SK-N-SH treated with all-trans-retinoic acid at 6 μM for 48 hours (cell line): ENCODE measurements at regions not wholly inside any gene's neighbourhood (a gene's known extent, or its start where the extent isn't known, plus 50 kb on each side); places are given as distances from the start of the nearest gene placed in this dataset.

Experiments used
- ATAC-seq: fragments of 200-7000 bp; cut with Tn5 transposase; 3 replicates; pipeline ENCODE4 v1.9.1; 2020; ENCODE audit warnings: mild to moderate bottlenecking, moderate library complexity
- ARNTL ChIP-seq: fragments of 450-650 bp; formaldehyde crosslinking; IDR thresholded peaks from 2 replicates; pipeline ENCODE4 v1.5.0; 2020; ENCODE audit warnings: low read depth, mild to moderate bottlenecking, moderate library complexity, borderline replicate concordance
- BACH2 ChIP-seq: fragments of 250-450 bp; sonication (Bioruptor Pico); IDR thresholded peaks from 2 replicates; pipeline ENCODE4 v1.9.0; 2021; ENCODE audit warnings: mild to moderate bottlenecking, borderline replicate concordance
- CREB5 ChIP-seq: fragments of 250-450 bp; sonication (Bioruptor Pico); IDR thresholded peaks from 2 replicates; pipeline ENCODE4 v1.5.1; 2020; ENCODE audit warnings: low read depth, mild to moderate bottlenecking, moderate library complexity
- CSDC2 ChIP-seq: fragments of 250-450 bp; sonication (Bioruptor Pico); IDR thresholded peaks from 2 replicates; pipeline ENCODE4 v1.5.0; 2020; ENCODE audit warnings: mild to moderate bottlenecking, moderate library complexity
- CSRNP3 ChIP-seq: fragments of 250-450 bp; sonication (Bioruptor Pico); IDR thresholded peaks from 2 replicates; pipeline ENCODE4 v1.5.1; 2021; ENCODE audit warnings: mild to moderate bottlenecking, moderate library complexity
- GLIS3 ChIP-seq: fragments of 250-450 bp; sonication (Bioruptor Pico); IDR thresholded peaks from 2 replicates; pipeline ENCODE4 v1.5.0; 2020; ENCODE audit warnings: mild to moderate bottlenecking, moderate library complexity
- ISL1 ChIP-seq: fragments of 250-450 bp; sonication (Bioruptor Pico); IDR thresholded peaks from 2 replicates; pipeline ENCODE4 v2.1.2; 2022; ENCODE audit warnings: mild to moderate bottlenecking, moderate library complexity
- OSR1 ChIP-seq: fragments of 250-450 bp; sonication (Bioruptor Pico); IDR thresholded peaks from 2 replicates; pipeline ENCODE4 v1.8.0; 2022; ENCODE audit warnings: moderate library complexity, mild to moderate bottlenecking, inconsistent platforms
- POU6F1 ChIP-seq: fragments of 250-450 bp; sonication (Bioruptor Pico); IDR thresholded peaks from 2 replicates; pipeline ENCODE4 v1.8.0; 2021; ENCODE audit warnings: low read depth, mild to moderate bottlenecking, moderate library complexity, borderline replicate concordance
- SNAI2 ChIP-seq: fragments of 250-450 bp; sonication (Bioruptor Pico); IDR thresholded peaks from 2 replicates; pipeline ENCODE4 v1.5.0; 2020; ENCODE audit warnings: mild to moderate bottlenecking, moderate library complexity
- TCF4 ChIP-seq: fragments of 250-450 bp; sonication (Bioruptor Pico); IDR thresholded peaks from 2 replicates; pipeline ENCODE4 v1.8.0; 2021; ENCODE audit warnings: mild to moderate bottlenecking, moderate library complexity, borderline replicate concordance
- TOX ChIP-seq: fragments of 250-450 bp; sonication (Bioruptor Pico); IDR thresholded peaks from 2 replicates; pipeline ENCODE4 v1.8.0; 2021; ENCODE audit warnings: mild to moderate bottlenecking, moderate library complexity, borderline replicate concordance
- ZC3H10 ChIP-seq: fragments of 250-450 bp; sonication (Bioruptor Pico); IDR thresholded peaks from 2 replicates; pipeline ENCODE4 v1.5.1; 2021; ENCODE audit warnings: mild to moderate bottlenecking, moderate library complexity
- ZFP30 ChIP-seq: fragments of 450-650 bp; formaldehyde crosslinking; IDR thresholded peaks from 2 replicates; pipeline ENCODE4 v1.5.0; 2022; ENCODE audit warnings: mild to moderate bottlenecking, moderate library complexity
- ZNF70 ChIP-seq: fragments of 450-650 bp; formaldehyde crosslinking; IDR thresholded peaks from 2 replicates; pipeline ENCODE4 v1.5.0; 2020; ENCODE audit warnings: mild to moderate bottlenecking, moderate library complexity
- ZNF8 ChIP-seq: fragments of 450-650 bp; formaldehyde crosslinking; IDR thresholded peaks from 2 replicates; pipeline ENCODE4 v1.5.0; 2020; ENCODE audit warnings: mild to moderate bottlenecking, moderate library complexity
- TF ChIP-seq, protein P1 (sequence below): fragments of 250-450 bp; sonication (Bioruptor Pico); IDR thresholded peaks from 2 replicates; pipeline ENCODE4 v1.8.0; 2020; ENCODE audit warnings: mild to moderate bottlenecking, moderate library complexity, borderline replicate concordance
- TF ChIP-seq, protein P2 (sequence below): fragments of 250-450 bp; sonication (Bioruptor Pico); IDR thresholded peaks from 2 replicates; pipeline ENCODE4 v1.5.0; 2020; ENCODE audit warnings: mild to moderate bottlenecking, moderate library complexity

DNA sequence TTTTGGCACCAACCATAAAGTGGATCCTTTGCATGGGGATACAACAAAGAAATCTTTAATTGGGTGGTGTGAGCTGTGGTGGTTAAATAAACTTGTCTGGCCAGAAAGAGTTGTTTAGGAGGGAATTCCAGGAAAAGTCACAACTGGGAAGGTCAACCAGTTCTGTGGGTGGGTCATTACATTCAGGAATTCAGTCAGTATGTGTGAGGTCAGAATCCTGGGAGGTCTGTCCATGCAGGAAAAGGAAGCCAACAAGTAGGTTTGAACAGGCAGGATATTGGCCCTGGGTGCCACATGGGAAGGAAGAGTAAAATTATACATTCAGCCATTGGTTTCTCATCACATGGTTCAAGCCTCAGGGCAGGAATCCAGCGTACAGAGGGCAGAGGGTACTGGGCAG, 162.3 kb upstream of the ADAMTS5 start:
- no peak for ATAC-seq
- TF ChIP-seq ZNF70 (CRISPR knock-in tag) = no peak
- no peak for TF ChIP-seq ARNTL (CRISPR knock-in tag)
- TF ChIP-seq, protein P1, sequence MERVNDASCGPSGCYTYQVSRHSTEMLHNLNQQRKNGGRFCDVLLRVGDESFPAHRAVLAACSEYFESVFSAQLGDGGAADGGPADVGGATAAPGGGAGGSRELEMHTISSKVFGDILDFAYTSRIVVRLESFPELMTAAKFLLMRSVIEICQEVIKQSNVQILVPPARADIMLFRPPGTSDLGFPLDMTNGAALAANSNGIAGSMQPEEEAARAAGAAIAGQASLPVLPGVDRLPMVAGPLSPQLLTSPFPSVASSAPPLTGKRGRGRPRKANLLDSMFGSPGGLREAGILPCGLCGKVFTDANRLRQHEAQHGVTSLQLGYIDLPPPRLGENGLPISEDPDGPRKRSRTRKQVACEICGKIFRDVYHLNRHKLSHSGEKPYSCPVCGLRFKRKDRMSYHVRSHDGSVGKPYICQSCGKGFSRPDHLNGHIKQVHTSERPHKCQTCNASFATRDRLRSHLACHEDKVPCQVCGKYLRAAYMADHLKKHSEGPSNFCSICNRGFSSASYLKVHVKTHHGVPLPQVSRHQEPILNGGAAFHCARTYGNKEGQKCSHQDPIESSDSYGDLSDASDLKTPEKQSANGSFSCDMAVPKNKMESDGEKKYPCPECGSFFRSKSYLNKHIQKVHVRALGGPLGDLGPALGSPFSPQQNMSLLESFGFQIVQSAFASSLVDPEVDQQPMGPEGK = no peak
- TF ChIP-seq SNAI2 = no peak
- TF ChIP-seq CREB5 (CRISPR knock-in tag) = no peak
- no peak for TF ChIP-seq ISL1 (CRISPR knock-in tag)
- TF ChIP-seq ZFP30 = no peak
- no peak for TF ChIP-seq ZC3H10 (CRISPR knock-in tag)
- TF ChIP-seq, protein P2, sequence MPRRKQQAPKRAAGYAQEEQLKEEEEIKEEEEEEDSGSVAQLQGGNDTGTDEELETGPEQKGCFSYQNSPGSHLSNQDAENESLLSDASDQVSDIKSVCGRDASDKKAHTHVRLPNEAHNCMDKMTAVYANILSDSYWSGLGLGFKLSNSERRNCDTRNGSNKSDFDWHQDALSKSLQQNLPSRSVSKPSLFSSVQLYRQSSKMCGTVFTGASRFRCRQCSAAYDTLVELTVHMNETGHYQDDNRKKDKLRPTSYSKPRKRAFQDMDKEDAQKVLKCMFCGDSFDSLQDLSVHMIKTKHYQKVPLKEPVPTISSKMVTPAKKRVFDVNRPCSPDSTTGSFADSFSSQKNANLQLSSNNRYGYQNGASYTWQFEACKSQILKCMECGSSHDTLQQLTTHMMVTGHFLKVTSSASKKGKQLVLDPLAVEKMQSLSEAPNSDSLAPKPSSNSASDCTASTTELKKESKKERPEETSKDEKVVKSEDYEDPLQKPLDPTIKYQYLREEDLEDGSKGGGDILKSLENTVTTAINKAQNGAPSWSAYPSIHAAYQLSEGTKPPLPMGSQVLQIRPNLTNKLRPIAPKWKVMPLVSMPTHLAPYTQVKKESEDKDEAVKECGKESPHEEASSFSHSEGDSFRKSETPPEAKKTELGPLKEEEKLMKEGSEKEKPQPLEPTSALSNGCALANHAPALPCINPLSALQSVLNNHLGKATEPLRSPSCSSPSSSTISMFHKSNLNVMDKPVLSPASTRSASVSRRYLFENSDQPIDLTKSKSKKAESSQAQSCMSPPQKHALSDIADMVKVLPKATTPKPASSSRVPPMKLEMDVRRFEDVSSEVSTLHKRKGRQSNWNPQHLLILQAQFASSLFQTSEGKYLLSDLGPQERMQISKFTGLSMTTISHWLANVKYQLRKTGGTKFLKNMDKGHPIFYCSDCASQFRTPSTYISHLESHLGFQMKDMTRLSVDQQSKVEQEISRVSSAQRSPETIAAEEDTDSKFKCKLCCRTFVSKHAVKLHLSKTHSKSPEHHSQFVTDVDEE = no peak
- TF ChIP-seq TOX (CRISPR knock-in tag) = no peak

- no peak for ATAC-seq
Observed at GRCh38 chr21:27126140-27126539, 159.3 kb upstream of the ADAMTS5 start.

More at GRCh38 chr21:27126140-27126539, 159.3 kb upstream of the ADAMTS5 start:
- TF ChIP-seq ISL1 (CRISPR knock-in tag) (no peak), BACH2 (CRISPR knock-in tag) (no peak), GLIS3 (CRISPR knock-in tag) (no peak), ZNF70 (CRISPR knock-in tag) (no peak), CREB5 (CRISPR knock-in tag) (no peak), ZC3H10 (CRISPR knock-in tag) (no peak), ZNF8 (no peak), TCF4 (CRISPR knock-in tag) (no peak), OSR1 (CRISPR knock-in tag) (no peak), CSDC2 (CRISPR knock-in tag) (no peak), POU6F1 (CRISPR knock-in tag) (no peak), CSRNP3 (CRISPR knock-in tag) (no peak), TOX (CRISPR knock-in tag) (no peak)
- TF ChIP-seq, protein P1 = no peak
- TF ChIP-seq, all 23 proteins: peak for 0
